RWPE2 (cell line): ENCODE measurements at regions not wholly inside any gene's neighbourhood (a gene's known extent, or its start where the extent isn't known, plus 50 kb on each side); places are given as distances from the start of the nearest gene placed in this dataset.
"Not testable (repeated sequence)": the region's sequence is repeated elsewhere in the genome, so short reads cannot be mapped to it uniquely, and the experiment has no call there.

Source experiments
- ATAC-seq: fragments of 200-7000 bp; cut with Tn5 transposase; 3 replicates; pipeline ENCODE4 v1.9.1; 2021; ENCODE audit warnings: low read depth
- DNase-seq: peaks from one replicate; pipeline ENCODE4 v3.0.0-alpha.2; 2020; ENCODE audit warnings: low spot score
- H3K27ac ChIP-seq: fragments of 450-650 bp; 2 replicates; pipeline ENCODE4 v1.5.1; 2017; ENCODE audit warnings: mild to moderate bottlenecking; ENCODE audit not compliant: poor library complexity, severe bottlenecking
- H3K27me3 ChIP-seq: fragments of 250-450 bp; sonication (Bioruptor Pico); 2 replicates; pipeline ENCODE4 v1.5.1; 2021; ENCODE audit warnings: mild to moderate bottlenecking, moderate library complexity; ENCODE audit not compliant: insufficient read depth, poor library complexity, severe bottlenecking
- H3K36me3 ChIP-seq: fragments of 250-450 bp; sonication (Bioruptor Pico); 2 replicates; pipeline ENCODE4 v1.5.1; 2020; ENCODE audit warnings: low read depth, mild to moderate bottlenecking, moderate library complexity
- H3K4me1 ChIP-seq: fragments of 250-450 bp; sonication (Bioruptor Pico); 2 replicates; pipeline ENCODE4 v1.5.1; 2021; ENCODE audit warnings: mild to moderate bottlenecking, moderate library complexity; ENCODE audit not compliant: insufficient read depth, poor library complexity, severe bottlenecking
- H3K4me3 ChIP-seq: fragments of 250-450 bp; sonication (Bioruptor Pico); 2 replicates; pipeline ENCODE4 v1.5.1; 2021; ENCODE audit warnings: mild to moderate bottlenecking, moderate library complexity; ENCODE audit not compliant: severe bottlenecking
- H3K9me3 ChIP-seq: fragments of 250-450 bp; sonication (Bioruptor Pico); 2 replicates; pipeline ENCODE4 v1.5.1; 2021; ENCODE audit warnings: mild to moderate bottlenecking, moderate library complexity; ENCODE audit not compliant: severe bottlenecking
- CTCF ChIP-seq: fragments of 450-650 bp; IDR thresholded peaks from one replicate; pipeline ENCODE4 v1.5.1; 2017; ENCODE audit warnings: mild to moderate bottlenecking, moderate library complexity; ENCODE audit not compliant: poor library complexity, severe bottlenecking

- no peak overlapping the region for H3K27ac ChIP-seq
- ATAC-seq (no peak), DNase-seq (no peak)
- H3K27me3 ChIP-seq, result no peaks in the 10 kb centered on the region
- H3K36me3 ChIP-seq, result no peaks in the 10 kb centered on the region
- H3K9me3 ChIP-seq, result peaks cover 2% of the 10 kb centered on the region
- H3K4me1 ChIP-seq, result no peaks in the 10 kb centered on the region
- no peak for TF ChIP-seq CTCF
- H3K4me3 ChIP-seq, result no peak overlapping the region
Observed at GRCh38 chr14:105968291-105968690, 441.9 kb downstream of the TMEM121 start.

GRCh38 chr14:105969026-105969425 lies 442.6 kb downstream of the TMEM121 start:
- not testable (repeated sequence) for H3K9me3 ChIP-seq, H3K27ac ChIP-seq, ATAC-seq, H3K27me3 ChIP-seq, H3K4me1 ChIP-seq, H3K36me3 ChIP-seq, H3K4me3 ChIP-seq, DNase-seq

- not testable (repeated sequence) for H3K36me3 ChIP-seq, H3K4me3 ChIP-seq, H3K9me3 ChIP-seq, ATAC-seq, H3K4me1 ChIP-seq, H3K27ac ChIP-seq, H3K27me3 ChIP-seq, DNase-seq
Observed at GRCh38 chr14:105970821-105971220, 444.4 kb downstream of the TMEM121 start.

GRCh38 chr14:105971593-105972500 lies 445.5 kb downstream of the TMEM121 start:
- H3K4me3 ChIP-seq, result no peak overlapping the region
- H3K9me3 ChIP-seq, result peaks cover 2% of the 10 kb centered on the region
- TF ChIP-seq CTCF, result no peak
- no peak for ATAC-seq
- H3K4me1 ChIP-seq, result no peaks in the 10 kb centered on the region
- no peak overlapping the region for H3K27ac ChIP-seq
- no peak for DNase-seq
- H3K27me3 ChIP-seq, result no peaks in the 10 kb centered on the region
- no peaks in the 10 kb centered on the region for H3K36me3 ChIP-seq

GRCh38 chr14:105974902-105975301 lies 448.5 kb downstream of the TMEM121 start:
- Histone ChIP-seq H3K27ac (no peak overlapping the region), H3K36me3 (no peaks in the 10 kb centered on the region), H3K27me3 (no peaks in the 10 kb centered on the region), H3K4me3 (no peak overlapping the region), H3K4me1 (no peaks in the 10 kb centered on the region), H3K9me3 (no peaks in the 10 kb centered on the region)
- ATAC-seq (peak; percentile 23; the same call in 1 of the 3 replicates), DNase-seq (no peak)
- peak; percentile 55 for TF ChIP-seq CTCF
